ENCODE measurements at regions not wholly inside any gene's neighbourhood (a gene's known extent, or its start where the extent isn't known, plus 50 kb on each side); places are given as distances from the start of the nearest gene placed in this dataset.

GRCh38 chr3:153702106-153702505 is 419.1 kb upstream of the ARHGEF26 start:
- no peak for TF ChIP-seq CTCF (IDR thresholded peaks at IDR 0.05; ENCODE audit: borderline replicate concordance, control extremely low read depth, extremely low read depth, insufficient read depth, missing control alignments)
- no peak for DNase-seq (ENCODE audit: low spot score)
- in situ Hi-C loops (cut with MboI; ENCODE audit: low sequenced_read_pairs, unreplicated experiment) = no loop called here

- in situ Hi-C loops (cut with MboI; ENCODE audit: low sequenced_read_pairs, unreplicated experiment) = no loop called here
- DNase-seq (ENCODE audit: low spot score) = no peak
- no peak for TF ChIP-seq CTCF (IDR thresholded peaks at IDR 0.05; ENCODE audit: borderline replicate concordance, control extremely low read depth, extremely low read depth, insufficient read depth, missing control alignments)
These were observed 417.1 kb upstream of the ARHGEF26 start for GRCh38 chr3:153704115-153704514.

GRCh38 chr3:153706706-153707105 is 414.5 kb upstream of the ARHGEF26 start:
- no peak for TF ChIP-seq CTCF (IDR thresholded peaks at IDR 0.05; ENCODE audit: borderline replicate concordance, control extremely low read depth, extremely low read depth, insufficient read depth, missing control alignments)

GRCh38 chr3:153714016-153714415 is 407.2 kb upstream of the ARHGEF26 start:
- no peak for TF ChIP-seq CTCF (IDR thresholded peaks at IDR 0.05; ENCODE audit: borderline replicate concordance, control extremely low read depth, extremely low read depth, insufficient read depth, missing control alignments)
- DNase-seq (ENCODE audit: low spot score) = no peak
- in situ Hi-C loops (cut with MboI; ENCODE audit: low sequenced_read_pairs, unreplicated experiment) = no loop called here

More at GRCh38 chr3:153706706-153707105, 414.5 kb upstream of the ARHGEF26 start:
- DNase-seq (ENCODE audit: low spot score) = no peak
- in situ Hi-C loops (cut with MboI; ENCODE audit: low sequenced_read_pairs, unreplicated experiment) = no loop called here

- TF ChIP-seq CTCF (IDR thresholded peaks at IDR 0.05; ENCODE audit: borderline replicate concordance, control extremely low read depth, extremely low read depth, insufficient read depth, missing control alignments) = no peak
- no peak for DNase-seq (ENCODE audit: low spot score)
- in situ Hi-C loops (cut with MboI; ENCODE audit: low sequenced_read_pairs, unreplicated experiment) = no loop called here
These were observed 406.5 kb upstream of the ARHGEF26 start for GRCh38 chr3:153714588-153715290.

- TF ChIP-seq CTCF (IDR thresholded peaks at IDR 0.05; ENCODE audit: borderline replicate concordance, control extremely low read depth, extremely low read depth, insufficient read depth, missing control alignments) = no peak
- no peak for DNase-seq (ENCODE audit: low spot score)
- in situ Hi-C loops (cut with MboI; ENCODE audit: low sequenced_read_pairs, unreplicated experiment) = no loop called here
These were observed 399.0 kb upstream of the ARHGEF26 start for GRCh38 chr3:153722157-153722556.
